Breast epithelium (tissue), 3 donors: ENCODE measurements at regions not wholly inside any gene's neighbourhood (a gene's known extent, or its start where the extent isn't known, plus 50 kb on each side); places are given as distances from the start of the nearest gene placed in this dataset.

Experiments
- CTCF ChIP-seq, 3 donors: fragments of 450-650 bp; IDR thresholded peaks; one replicate each; pipeline ENCODE4 v1.5.1; 2016 to 2017; ENCODE audit warnings: antibody characterized with exemption in 3 of 3, mild to moderate bottlenecking in 3 of 3, moderate library complexity in 3 of 3
- POLR2A ChIP-seq: fragments of 450-650 bp; IDR thresholded peaks from one replicate; pipeline ENCODE4 v1.6.1; 2016; ENCODE audit warnings: antibody characterized with exemption, mild to moderate bottlenecking, moderate library complexity
- POLR2AphosphoS5 ChIP-seq, 3 donors: sonication (generic); formaldehyde crosslinking; IDR thresholded peaks; one replicate each; pipeline ENCODE4 v1.6.1; 2017; ENCODE audit warnings: antibody characterized with exemption in 3 of 3

- TF ChIP-seq POLR2A = no peak
- no peak for TF ChIP-seq CTCF (IDR thresholded peaks at IDR 0.05)
- TF ChIP-seq POLR2AphosphoS5 (IDR thresholded peaks at IDR 0.05) = no peak
Measured at GRCh38 chr3:127056281-127056680, 73.4 kb downstream of the PLXNA1 start.
